ENCODE measurements at regions not wholly inside any gene's neighbourhood (a gene's known extent, or its start where the extent isn't known, plus 50 kb on each side); places are given as distances from the start of the nearest gene placed in this dataset.

DNA sequence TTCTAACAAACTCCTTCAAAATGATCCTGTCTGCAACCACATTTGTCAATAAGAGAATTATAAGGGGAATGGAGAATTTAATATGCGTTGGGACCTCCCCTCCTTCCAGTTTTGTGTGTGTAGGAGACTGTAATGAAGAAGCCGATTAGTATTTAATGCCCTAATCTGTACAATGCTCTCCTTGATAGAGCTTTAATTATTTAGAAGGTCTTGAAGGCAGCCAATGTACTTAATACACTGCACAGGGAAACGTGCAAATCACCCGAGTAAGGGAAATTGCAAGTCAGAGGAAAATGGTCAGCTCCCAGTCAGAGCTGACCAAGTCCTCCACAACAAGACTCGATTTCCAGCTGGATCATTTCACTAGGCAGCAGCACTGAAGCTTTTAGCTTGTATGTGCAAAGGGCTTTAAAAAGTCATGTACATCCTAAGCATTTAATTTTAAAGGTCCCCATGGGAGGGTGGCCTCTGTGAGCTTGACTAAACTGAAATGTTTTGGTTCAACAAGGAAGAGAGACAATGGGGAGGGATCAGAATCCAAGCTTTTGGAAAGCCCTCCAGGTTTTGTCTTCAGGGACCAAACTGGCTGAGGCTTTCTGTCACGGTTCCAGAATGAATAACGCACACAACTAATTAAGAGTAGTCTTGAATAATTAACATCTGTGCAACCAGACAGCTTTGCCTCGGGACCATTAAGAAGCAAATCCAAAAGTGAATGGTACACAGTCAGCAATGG lies 159.8 kb upstream of the MITF start:
- Mint-ChIP-seq H3K36me3 (no peaks in the 10 kb centered on the region), H3K9me3 (peaks cover 0 to 15% (median 6%) of the 10 kb centered on the region in 7 donors), H3K27ac (no peak overlapping the region), H3K27me3 (peaks cover 5 to 14% (median 14%) of the 10 kb centered on the region in 3 donors), H3K4me3 (no peak overlapping the region), H3K4me1 (no peaks in the 10 kb centered on the region)
- ATAC-seq (ENCODE audit: low read depth in 2 of 2) (no peak), DNase-seq (no peak)

- H3K27me3 Mint-ChIP-seq, result peaks cover 8 to 16% (median 16%) of the 10 kb centered on the region in 3 donors
- H3K9me3 Mint-ChIP-seq, result peaks cover 2 to 10% (median 6%) of the 10 kb centered on the region in 7 donors
- no peaks in the 10 kb centered on the region for H3K36me3 Mint-ChIP-seq
- ATAC-seq (ENCODE audit: low read depth in 2 of 2) (no peak), DNase-seq (no peak)
- no peak overlapping the region for H3K27ac Mint-ChIP-seq
- no peak overlapping the region for H3K4me3 Mint-ChIP-seq
- no peaks in the 10 kb centered on the region for H3K4me1 Mint-ChIP-seq
These were observed 169.7 kb upstream of the MITF start for GRCh38 chr3:69569520-69569919.

GRCh38 chr3:69568951-69569350 lies 170.3 kb upstream of the MITF start:
- DNase-seq (no peak), ATAC-seq (ENCODE audit: low read depth in 2 of 2) (no peak)
- H3K4me1 Mint-ChIP-seq, result no peaks in the 10 kb centered on the region
- peaks cover 2 to 10% (median 6%) of the 10 kb centered on the region in 7 donors for H3K9me3 Mint-ChIP-seq
- H3K4me3 Mint-ChIP-seq, result no peak overlapping the region
- H3K27ac Mint-ChIP-seq, result no peak overlapping the region
- H3K36me3 Mint-ChIP-seq, result no peaks in the 10 kb centered on the region
- H3K27me3 Mint-ChIP-seq, result peaks cover 8 to 16% (median 16%) of the 10 kb centered on the region in 3 donors

GRCh38 chr3:69568458-69568857 lies 170.8 kb upstream of the MITF start:
- H3K4me1 Mint-ChIP-seq, result no peaks in the 10 kb centered on the region
- no peak overlapping the region for H3K27ac Mint-ChIP-seq
- H3K9me3 Mint-ChIP-seq, result peaks cover 2 to 10% (median 6%) of the 10 kb centered on the region in 7 donors
- H3K4me3 Mint-ChIP-seq, result no peak overlapping the region
- no peak for DNase-seq
- ATAC-seq (ENCODE audit: low read depth in 2 of 2), result no peak
- H3K27me3 Mint-ChIP-seq, result peaks cover 8 to 17% (median 16%) of the 10 kb centered on the region in 3 donors
- H3K36me3 Mint-ChIP-seq, result no peaks in the 10 kb centered on the region

- Mint-ChIP-seq H3K4me1 (no peaks in the 10 kb centered on the region), H3K4me3 (no peak overlapping the region), H3K27me3 (peaks cover 8 to 22% (median 16%) of the 10 kb centered on the region in 3 donors), H3K36me3 (no peaks in the 10 kb centered on the region), H3K27ac (no peak overlapping the region), H3K9me3 (peaks cover 2 to 10% (median 6%) of the 10 kb centered on the region in 7 donors)
- ATAC-seq (ENCODE audit: low read depth in 2 of 2) (no peak), DNase-seq (no peak)
These were observed 171.6 kb upstream of the MITF start for GRCh38 chr3:69567710-69568052.

- peak overlapping the region in 1 of 8 donors; percentile 16 for H3K4me3 Mint-ChIP-seq
- H3K9me3 Mint-ChIP-seq, result peaks cover 2 to 10% (median 6%) of the 10 kb centered on the region in 7 donors
- ATAC-seq (ENCODE audit: low read depth in 2 of 2) (no peak), DNase-seq (no peak)
- H3K4me1 Mint-ChIP-seq, result no peaks in the 10 kb centered on the region
- peaks cover 8 to 22% (median 16%) of the 10 kb centered on the region in 3 donors for H3K27me3 Mint-ChIP-seq
- H3K27ac Mint-ChIP-seq, result no peak overlapping the region
- no peaks in the 10 kb centered on the region for H3K36me3 Mint-ChIP-seq
These were observed 172.1 kb upstream of the MITF start for GRCh38 chr3:69567023-69567709.

GRCh38 chr3:69566275-69566674 lies 173.0 kb upstream of the MITF start:
- H3K36me3 Mint-ChIP-seq, result no peaks in the 10 kb centered on the region
- no peak overlapping the region for H3K4me3 Mint-ChIP-seq
- H3K9me3 Mint-ChIP-seq, result peaks cover 2 to 10% (median 6%) of the 10 kb centered on the region in 7 donors
- DNase-seq (no peak), ATAC-seq (ENCODE audit: low read depth in 2 of 2) (no peak)
- peaks cover 8 to 22% (median 16%) of the 10 kb centered on the region in 3 donors for H3K27me3 Mint-ChIP-seq
- no peaks in the 10 kb centered on the region for H3K4me1 Mint-ChIP-seq
- H3K27ac Mint-ChIP-seq, result no peak overlapping the region

DNA sequence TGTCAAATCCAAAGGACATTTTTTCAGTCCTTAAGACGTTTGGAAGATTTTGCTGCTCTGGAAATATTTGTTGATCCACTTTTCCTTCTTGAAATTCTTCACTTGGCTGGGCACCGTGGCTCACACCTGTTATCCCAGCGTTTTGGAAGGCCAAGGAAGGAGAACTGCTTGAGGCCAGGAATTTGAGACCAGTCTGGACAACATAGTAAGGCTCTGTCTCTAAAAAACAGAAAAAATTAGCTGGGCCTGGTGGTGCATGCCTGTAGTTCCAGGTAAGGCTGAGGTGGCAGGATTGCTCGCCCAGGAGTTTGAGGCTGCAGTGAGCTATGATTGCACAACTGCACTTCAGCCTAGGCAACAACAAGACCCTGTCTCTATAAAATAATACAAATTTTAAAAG lies 173.9 kb upstream of the MITF start:
- no peak for ATAC-seq (ENCODE audit: low read depth in 2 of 2)
- no peak overlapping the region for H3K4me3 Mint-ChIP-seq

GRCh38 chr3:69563981-69564380 lies 175.3 kb upstream of the MITF start:
- Mint-ChIP-seq H3K36me3 (no peaks in the 10 kb centered on the region), H3K4me3 (no peak overlapping the region), H3K9me3 (peaks cover 3 to 10% (median 5%) of the 10 kb centered on the region in 7 donors), H3K27me3 (peaks cover 8 to 17% (median 10%) of the 10 kb centered on the region in 3 donors), H3K4me1 (no peaks in the 10 kb centered on the region), H3K27ac (no peak overlapping the region)
- DNase-seq, result no peak
- no peak for ATAC-seq (ENCODE audit: low read depth in 2 of 2)

More for the DNA sequence above, 173.9 kb upstream of the MITF start:
- Mint-ChIP-seq H3K36me3 (no peaks in the 10 kb centered on the region), H3K27ac (no peak overlapping the region), H3K4me1 (no peaks in the 10 kb centered on the region), H3K27me3 (peaks cover 8 to 20% (median 14%) of the 10 kb centered on the region in 3 donors), H3K9me3 (peaks cover 3 to 10% (median 6%) of the 10 kb centered on the region in 7 donors)
- no peak for DNase-seq

DNA sequence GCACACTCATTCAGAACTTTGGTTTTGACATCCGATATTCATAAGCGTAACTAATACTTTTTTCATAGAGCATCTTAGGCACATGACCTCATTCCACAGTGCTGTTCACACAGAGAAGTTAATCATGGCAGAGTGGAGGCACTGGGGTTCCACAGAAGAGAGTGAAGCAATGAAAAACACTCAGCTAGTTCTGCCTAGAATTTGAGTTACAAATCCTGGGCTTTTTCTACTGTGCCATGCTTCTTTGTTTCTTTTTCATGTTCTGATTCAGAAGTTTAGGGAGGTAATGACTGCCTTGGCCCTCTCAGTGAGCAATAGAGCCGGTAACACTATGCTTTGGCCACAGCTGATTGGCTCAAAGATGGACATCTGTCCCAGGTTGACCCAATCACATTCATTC lies 176.1 kb upstream of the MITF start:
- no peaks in the 10 kb centered on the region for H3K36me3 Mint-ChIP-seq
- no peak overlapping the region for H3K27ac Mint-ChIP-seq
- H3K4me1 Mint-ChIP-seq, result no peaks in the 10 kb centered on the region
- no peak overlapping the region for H3K4me3 Mint-ChIP-seq
- H3K27me3 Mint-ChIP-seq, result peaks cover 8 to 17% (median 10%) of the 10 kb centered on the region in 3 donors
- peaks cover 3 to 10% (median 5%) of the 10 kb centered on the region in 7 donors for H3K9me3 Mint-ChIP-seq
- no peak for DNase-seq
- ATAC-seq (ENCODE audit: low read depth in 2 of 2), result no peak

GRCh38 chr3:69562020-69562419 lies 176.1 kb upstream of the FRMD4B start:
- ATAC-seq (ENCODE audit: low read depth in 2 of 2) (no peak), DNase-seq (no peak)
- Mint-ChIP-seq H3K4me1 (no peaks in the 10 kb centered on the region), H3K9me3 (peaks cover under 1 to 8% (median 5%) of the 10 kb centered on the region in 7 donors), H3K4me3 (no peak overlapping the region), H3K27ac (no peak overlapping the region), H3K36me3 (no peaks in the 10 kb centered on the region), H3K27me3 (peaks cover 6 to 11% (median 8%) of the 10 kb centered on the region in 3 donors)

DNA sequence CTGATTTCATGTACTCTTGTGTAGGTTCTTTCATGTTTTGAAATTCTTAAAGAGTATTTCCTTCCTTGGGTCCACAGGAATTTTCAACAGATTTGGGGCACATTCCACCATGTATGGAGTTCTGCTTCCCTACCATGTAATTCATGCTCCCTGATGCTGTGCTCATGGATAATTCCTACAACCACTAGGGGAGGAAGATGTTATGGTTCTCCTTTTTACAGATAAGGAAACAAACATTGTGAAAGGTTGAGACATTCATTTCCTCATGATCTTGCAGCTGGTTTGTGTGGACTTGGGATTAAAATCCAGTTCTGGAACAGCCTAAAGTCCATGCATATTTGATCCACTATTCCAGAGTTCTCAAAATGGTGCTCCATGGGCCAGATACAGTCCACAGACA lies 174.9 kb upstream of the FRMD4B start:
- Mint-ChIP-seq H3K9me3 (peaks cover 0 to 4% (median 0%) of the 10 kb centered on the region in 7 donors), H3K4me3 (no peak overlapping the region), H3K27ac (no peak overlapping the region), H3K4me1 (no peaks in the 10 kb centered on the region), H3K27me3 (peaks cover 0 to 6% (median 2%) of the 10 kb centered on the region in 3 donors), H3K36me3 (no peaks in the 10 kb centered on the region)
- ATAC-seq (ENCODE audit: low read depth in 2 of 2) (no peak), DNase-seq (no peak)

GRCh38 chr3:69560116-69560515 lies 174.2 kb upstream of the FRMD4B start:
- H3K27ac Mint-ChIP-seq, result peak overlapping the region in 1 of 6 donors; percentile 8
- H3K4me3 Mint-ChIP-seq, result no peak overlapping the region
- no peak for ATAC-seq (ENCODE audit: low read depth in 2 of 2)
- DNase-seq, result no peak
- H3K9me3 Mint-ChIP-seq, result peaks cover 0 to 4% (median 0%) of the 10 kb centered on the region in 7 donors
- no peaks in the 10 kb centered on the region for H3K36me3 Mint-ChIP-seq
- H3K27me3 Mint-ChIP-seq, result peaks cover 0 to 8% (median 0%) of the 10 kb centered on the region in 3 donors
- H3K4me1 Mint-ChIP-seq, result no peaks in the 10 kb centered on the region

DNA sequence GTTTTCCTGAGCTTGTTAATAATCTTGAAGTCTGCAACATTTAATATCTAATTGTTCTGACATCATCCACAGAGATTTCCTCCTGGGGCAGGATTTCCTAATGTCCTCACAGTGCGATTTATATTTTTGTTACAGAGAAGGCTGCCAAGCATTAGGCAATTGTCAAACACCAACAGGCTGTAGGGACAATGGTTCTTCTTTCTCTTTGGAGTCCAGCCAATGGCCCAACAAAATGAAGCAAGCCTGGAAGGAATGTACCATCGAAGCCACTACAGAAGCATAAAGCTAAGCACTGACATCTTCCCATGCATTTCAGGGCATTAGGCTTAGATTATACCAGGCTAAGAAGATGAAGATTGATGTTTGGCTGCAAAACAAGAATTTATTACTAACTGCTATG lies 173.0 kb upstream of the FRMD4B start:
- Mint-ChIP-seq H3K4me3 (no peak overlapping the region), H3K27ac (no peak overlapping the region), H3K36me3 (no peaks in the 10 kb centered on the region), H3K27me3 (peaks cover 0 to 10% (median 0%) of the 10 kb centered on the region in 3 donors), H3K9me3 (peaks cover 0 to 5% (median 0%) of the 10 kb centered on the region in 7 donors), H3K4me1 (no peaks in the 10 kb centered on the region)
- no peak for DNase-seq
- ATAC-seq (ENCODE audit: low read depth in 2 of 2), result no peak
